HG03060 (cell line): ENCODE measurements at regions not wholly inside any gene's neighbourhood (a gene's known extent, or its start where the extent isn't known, plus 50 kb on each side); places are given as distances from the start of the nearest gene placed in this dataset.

Experiments
- ATAC-seq: cut with Tn5 transposase; IDR thresholded peaks from one replicate; pipeline ENCODE4 v1.9.1; 2021; ENCODE audit warnings: low read depth, moderate number of reproducible peaks; ENCODE audit not compliant: unreplicated experiment

DNA sequence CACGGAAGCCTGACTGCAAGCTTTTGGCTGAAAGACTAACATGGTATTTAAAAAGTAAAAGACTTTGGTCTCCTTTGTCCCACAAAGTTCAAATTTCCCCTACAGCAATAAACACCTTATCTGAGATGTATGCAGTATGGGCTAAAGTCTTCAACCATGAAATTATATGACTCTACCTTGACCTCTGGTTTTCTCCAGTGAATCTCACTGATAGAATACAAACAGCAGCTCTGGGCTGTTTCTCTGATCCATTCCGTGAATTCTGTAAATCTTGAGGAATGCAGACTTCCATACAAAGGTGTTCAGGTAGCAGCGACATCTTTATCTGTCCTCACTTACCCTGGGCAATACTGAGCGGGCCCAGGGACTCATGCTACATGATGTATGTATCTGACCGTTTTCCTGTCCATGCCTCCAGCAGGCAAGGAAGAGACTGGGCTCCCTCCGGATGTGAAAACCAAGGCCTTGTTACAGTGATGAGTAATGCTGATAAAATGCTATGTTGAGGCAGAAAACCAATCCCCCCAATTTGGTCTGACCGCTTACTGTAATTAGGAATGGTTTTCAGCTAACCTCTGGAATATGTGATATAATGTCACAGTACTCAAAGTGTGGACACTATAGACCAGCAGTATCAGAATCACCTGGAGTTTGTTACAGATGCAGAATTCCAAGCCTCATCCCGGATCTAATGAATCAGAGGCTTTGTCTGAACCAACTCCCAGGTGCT lies 589.8 kb downstream of the HS3ST4 start:
- ATAC-seq = no peak

DNA sequence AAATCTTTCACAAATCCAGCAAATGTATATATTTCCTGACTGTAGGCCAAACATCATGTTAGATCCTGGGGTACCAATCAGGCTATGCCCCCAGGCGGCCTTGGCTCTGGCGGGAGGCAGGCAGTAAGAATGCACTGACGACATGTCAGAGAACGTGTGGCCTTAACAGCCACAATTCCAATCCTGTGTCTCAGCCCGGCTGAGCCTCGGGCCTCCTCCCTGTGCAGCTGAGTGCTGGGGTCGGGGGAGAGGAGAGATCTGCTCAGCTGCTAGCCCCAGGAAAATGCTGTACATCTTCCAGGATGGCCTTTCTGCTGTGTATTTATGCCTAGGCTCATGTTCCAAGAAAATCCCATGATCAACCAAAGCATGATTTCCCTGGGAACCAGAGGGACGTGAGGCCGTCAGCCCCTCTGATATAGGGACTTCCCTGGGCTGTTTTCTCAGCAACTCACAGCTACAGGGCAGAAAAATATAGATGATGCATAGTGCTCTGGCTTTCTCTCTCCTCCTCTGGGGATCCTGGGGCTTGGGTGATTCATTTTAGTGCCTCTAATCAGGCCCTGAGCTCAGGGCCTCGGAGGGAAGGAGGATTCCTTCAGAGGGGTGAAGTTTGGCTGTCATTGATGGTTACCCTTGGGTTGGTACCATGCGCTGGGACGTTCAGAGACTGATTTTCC lies 604.0 kb downstream of the HS3ST4 start:
- ATAC-seq = no peak

DNA sequence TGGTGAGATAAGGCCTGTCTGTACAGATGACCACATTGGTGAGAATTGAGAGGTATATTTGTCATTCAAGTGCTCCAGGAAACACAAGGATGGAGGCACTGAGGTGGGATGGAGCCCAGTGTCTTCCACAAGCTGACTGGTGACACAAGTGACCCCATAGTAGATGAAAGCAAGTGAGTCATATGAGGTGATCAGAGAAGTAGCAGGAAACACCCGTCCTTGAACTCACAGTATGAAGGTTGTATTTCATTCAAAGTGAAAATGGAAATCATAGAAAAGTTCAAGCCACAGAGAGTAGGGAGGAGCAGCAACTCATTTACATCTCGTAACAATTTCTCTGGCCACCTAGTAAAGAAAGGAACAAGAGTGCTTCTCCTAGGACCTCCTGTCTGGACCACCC lies 609.8 kb downstream of the HS3ST4 start:
- no peak for ATAC-seq

DNA sequence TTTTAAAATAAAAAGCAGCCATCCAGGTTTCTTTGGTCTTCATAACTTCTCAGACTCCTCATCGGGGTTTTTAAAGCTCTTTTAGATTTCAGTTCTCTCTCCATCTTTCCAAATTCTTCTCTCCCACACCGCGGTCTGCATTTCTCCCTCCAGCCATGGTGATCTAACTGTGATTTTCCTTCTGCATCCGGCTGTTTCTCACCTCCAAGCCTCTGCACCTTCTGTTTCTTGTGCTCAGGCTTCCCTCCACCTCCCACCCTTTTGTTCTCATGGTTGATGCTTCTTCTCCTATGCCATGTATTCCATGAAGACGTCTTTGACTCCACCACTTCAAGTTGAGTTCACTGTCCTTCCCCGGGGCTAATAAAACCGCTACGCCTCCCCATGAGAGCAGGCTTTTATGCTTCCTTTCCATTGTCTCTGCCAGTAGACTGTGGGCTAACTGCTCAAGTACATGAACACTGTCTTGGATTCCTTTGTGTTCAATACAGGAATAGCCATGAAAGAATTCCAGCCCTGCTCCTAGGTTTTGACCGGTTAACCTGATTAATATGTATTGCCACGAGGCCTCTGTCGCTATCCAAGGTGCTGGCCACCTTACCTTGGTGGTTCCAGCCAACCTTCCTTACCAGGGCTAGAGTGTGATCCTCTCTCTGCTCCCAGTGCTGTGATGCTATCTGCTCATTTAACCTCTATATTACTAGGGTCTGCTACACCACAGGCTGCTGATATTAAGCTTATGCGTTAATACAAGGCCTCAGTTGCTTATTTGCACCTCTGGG lies 625.1 kb downstream of the HS3ST4 start:
- ATAC-seq = no peak

- no peak for ATAC-seq
These were observed 626.1 kb downstream of the HS3ST4 start for GRCh38 chr16:26317885-26318284.

DNA sequence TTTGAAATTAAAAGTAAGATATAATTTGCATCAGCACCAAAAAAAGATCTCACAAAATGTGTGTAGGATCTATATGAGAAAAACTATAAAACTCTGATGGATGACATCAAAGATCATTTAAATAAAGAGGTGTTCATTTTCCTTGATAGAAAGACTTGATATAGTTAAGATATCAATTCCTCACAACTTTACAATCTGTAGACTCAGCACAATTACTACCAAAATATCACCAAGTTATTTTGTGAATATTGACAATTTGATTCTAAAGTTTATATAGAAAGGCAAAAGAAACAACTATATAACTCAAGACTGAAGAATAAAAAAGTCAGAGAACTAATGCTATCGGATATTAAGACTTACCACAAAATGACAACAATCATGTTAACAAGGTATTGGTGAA lies 638.9 kb downstream of the HS3ST4 start:
- ATAC-seq = no peak

GRCh38 chr16:26334218-26335111 lies 642.7 kb downstream of the HS3ST4 start:
- ATAC-seq = no peak

DNA sequence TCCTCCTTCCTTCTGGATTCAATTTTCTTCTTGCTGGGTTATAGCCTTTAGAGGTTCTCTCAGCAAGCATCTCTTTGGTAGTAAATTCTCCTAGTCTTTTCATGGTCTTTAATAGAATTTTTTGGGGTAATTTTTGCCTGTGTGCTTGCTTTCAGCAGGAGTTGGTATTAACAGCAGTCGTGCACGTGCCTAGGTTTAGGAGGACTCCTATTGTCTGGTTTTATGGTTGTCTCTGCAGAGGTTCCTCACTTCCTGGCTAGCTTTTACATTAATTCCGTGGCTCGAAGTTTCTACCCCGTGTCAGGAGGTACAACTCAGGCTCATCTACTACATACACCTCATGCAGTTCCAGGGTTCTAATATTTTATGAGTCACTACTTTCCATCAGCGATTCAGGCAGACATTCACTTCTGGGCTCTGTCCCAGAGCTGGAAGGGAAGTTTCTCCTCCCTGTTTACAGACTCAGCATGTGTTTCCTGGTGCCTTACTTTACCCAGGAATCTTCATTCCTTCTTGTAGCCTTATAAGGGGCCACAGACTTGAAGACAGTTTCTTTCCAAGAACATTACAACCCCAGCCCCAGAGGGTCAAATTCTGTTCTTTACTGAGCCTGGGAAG lies 643.6 kb downstream of the HS3ST4 start:
- ATAC-seq = no peak

DNA sequence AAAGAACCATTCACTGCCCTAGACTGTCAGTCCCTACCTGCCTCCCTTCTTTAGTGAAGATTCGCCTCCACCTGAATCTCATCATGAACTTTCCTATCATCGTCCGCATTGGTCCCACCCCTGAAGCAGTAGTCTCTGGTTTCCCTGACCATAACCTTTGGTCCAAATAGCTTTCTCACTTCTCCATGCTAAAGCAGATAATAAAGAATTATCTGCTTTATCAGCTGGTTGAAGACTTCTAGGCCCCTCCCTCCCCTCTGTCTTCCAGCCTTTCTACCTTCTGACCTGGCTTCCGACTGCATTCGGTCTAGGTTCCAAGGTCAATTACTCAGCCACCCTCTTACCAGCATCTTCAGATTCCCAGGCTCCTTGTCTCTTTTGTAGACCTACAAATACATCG lies 650.9 kb downstream of the HS3ST4 start:
- ATAC-seq = no peak

- no peak for ATAC-seq
These were observed 652.5 kb downstream of the HS3ST4 start for GRCh38 chr16:26344240-26344776.

GRCh38 chr16:26344976-26345375 lies 653.2 kb downstream of the HS3ST4 start:
- ATAC-seq = no peak

DNA sequence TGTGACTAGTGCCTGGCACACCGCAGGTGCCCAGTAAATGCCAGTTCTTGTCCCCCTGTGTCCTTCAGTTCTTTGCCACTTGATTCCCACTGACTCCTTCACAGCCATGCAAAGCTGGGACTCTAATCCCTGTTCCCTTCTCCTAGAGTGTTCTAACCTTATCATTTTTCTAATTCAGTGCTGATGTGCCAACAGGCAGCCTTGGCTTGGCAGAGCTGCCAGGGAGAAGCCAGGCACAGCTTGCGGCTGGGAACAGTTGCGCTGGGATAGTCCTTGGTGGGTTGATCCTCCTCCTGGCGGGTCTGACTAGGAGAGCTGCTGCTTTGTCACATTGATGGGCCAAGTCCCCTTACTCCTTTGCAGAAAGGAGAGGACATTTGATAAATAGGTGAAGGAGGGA lies 654.2 kb downstream of the HS3ST4 start:
- no peak for ATAC-seq

- ATAC-seq = no peak
These were observed 656.3 kb downstream of the HS3ST4 start for GRCh38 chr16:26348095-26348494.

GRCh38 chr16:26360867-26361266 lies 669.1 kb downstream of the HS3ST4 start:
- no peak for ATAC-seq

DNA sequence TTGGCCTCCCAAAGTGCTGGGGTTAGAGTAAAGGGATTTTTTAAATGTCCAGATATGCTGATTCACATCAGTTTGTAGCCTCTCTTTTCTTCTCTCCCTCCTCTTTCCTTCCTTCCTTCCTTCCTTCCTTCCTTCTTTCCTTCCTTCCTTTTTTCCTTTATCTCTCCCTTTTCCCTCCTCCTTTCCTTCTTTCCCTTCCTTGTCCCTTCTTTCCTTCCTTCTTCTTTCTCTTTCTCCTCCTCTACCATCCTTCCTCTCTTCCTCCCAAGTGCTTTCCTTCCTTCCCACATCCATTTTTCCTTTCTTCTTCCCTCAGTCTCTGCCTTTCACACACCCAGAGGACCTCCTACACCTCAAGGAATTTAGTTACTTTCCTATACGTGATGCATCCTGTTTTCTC lies 671.8 kb downstream of the HS3ST4 start:
- no peak for ATAC-seq

GRCh38 chr16:26365161-26365940 lies 673.6 kb downstream of the HS3ST4 start:
- ATAC-seq = no peak

- ATAC-seq = no peak
These were observed 679.6 kb downstream of the HS3ST4 start for GRCh38 chr16:26371349-26371869.

GRCh38 chr16:26374279-26374925 lies 682.6 kb downstream of the HS3ST4 start:
- no peak for ATAC-seq
